ENCODE measurements at regions not wholly inside any gene's neighbourhood (a gene's known extent, or its start where the extent isn't known, plus 50 kb on each side); places are given as distances from the start of the nearest gene placed in this dataset.

DNA sequence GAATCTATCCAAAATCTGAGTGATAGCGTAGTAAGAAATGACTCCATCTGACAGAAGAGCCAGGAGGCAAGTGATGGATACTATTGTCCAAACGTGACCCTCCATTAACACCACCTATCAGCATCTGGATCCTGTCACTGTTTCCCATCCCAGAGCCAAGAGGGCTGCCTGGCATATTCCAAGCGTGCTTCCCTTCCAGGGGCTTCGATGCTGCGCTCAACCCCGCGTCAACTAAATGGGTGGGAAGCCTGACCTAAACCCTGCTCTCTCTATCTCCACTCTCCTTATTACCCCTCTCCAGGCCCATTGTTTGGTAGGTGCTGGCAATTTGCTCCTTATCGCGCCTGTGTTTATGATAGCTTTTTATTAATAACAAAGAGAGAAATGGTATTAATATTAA, 83.2 kb downstream of the NR2F2 start:
- H3K4me3 ChIP-seq (ENCODE audit: low read depth, low read length) = no peak overlapping the region
- no peak for DNase-seq (ENCODE audit: low read depth)

DNA sequence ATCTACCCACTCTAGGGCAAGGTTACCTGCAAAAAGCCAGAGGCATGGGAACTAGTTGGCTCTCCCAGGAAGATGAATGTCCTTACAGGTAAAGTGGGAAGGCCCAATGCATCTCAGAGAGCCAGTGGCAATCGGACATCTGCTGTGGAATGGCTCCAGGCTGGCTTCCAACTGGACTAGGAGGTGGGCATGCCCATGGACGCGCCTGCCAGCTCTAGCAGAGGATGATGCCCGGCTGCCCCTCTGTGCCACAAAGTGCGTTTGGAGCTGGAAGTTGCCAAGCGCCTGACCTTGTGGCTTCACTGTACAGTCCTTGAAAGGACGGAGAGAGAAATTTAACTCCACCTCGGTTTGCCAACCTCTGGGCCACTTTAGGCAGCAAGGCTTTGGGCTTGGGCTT, 84.4 kb downstream of the NR2F2 start:
- DNase-seq (ENCODE audit: low read depth) = no peak
- no peak overlapping the region for H3K4me3 ChIP-seq (ENCODE audit: low read depth, low read length)

DNA sequence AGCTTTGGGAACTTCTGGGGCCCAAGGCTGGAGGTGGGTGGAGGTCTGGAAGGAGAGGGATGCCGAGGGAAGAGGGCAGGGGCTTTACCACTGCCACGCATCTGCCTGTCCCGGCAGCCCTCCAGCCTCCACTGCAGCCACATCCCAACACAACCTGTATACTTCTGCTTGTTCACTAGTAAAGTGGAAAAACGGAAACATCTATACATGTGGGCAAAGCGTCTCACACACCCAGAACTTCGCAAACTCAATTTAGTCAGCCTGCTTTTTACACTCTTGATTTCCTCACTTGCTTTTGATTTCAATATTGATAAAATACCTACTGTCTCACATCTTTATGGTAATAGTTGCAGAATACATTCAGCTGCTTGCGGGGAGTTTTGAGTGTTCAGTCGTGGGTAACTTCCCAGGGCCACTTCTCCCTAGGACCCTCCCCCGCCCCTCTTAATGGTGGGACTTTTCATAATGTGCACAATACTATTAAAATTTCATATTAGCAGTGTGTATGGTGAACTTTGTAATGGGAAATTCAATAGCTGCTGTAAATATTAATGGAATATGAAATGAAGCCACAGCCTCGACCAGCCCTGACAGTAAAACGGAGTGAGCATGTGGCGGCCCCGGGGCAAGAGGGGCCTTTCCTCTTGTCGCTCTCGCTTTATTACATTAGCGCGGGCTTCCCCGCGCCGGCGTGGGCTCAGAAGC, 85.2 kb downstream of the NR2F2 start:
- H3K4me3 ChIP-seq (ENCODE audit: low read depth, low read length) = no peak overlapping the region
- no peak for DNase-seq (ENCODE audit: low read depth)

DNA sequence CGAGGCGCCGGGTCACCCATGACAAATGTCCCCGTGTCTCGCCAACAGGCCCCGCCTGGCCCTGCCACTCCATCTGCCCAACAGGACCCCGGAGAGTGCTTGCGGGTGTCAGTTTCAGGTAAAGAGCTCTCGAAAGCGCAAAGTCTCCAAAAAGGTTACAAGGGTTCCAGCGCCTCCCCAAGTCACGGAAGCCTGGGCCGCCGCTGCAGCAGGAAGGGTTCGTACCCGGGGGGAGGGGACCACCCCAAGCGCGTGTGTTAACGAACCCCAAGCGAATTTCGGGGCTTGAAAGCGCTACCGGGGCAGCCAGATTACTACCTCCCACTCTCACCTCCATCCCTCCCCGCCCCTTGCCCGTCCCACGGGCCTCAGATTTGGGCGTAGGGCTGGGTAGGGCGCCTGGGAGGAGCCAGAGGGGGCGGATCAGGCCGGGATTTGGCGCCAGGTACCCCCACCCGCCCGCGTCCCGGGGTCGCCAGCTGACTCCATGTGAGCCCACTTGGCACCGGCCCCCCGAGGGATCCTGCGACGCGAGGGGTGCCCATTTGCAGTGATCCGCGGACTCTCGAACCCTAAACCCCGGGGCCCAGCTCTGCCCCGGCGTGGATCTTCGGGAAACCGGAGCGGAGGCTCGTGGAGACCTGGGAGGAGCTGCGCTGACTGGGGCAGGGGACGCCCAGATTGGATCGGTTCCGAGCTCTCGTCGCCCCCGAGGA, 85.9 kb downstream of the NR2F2 start:
- peak overlapping the region; percentile 35 for H3K4me3 ChIP-seq (ENCODE audit: low read depth, low read length)
- no peak for DNase-seq (ENCODE audit: low read depth)

DNA sequence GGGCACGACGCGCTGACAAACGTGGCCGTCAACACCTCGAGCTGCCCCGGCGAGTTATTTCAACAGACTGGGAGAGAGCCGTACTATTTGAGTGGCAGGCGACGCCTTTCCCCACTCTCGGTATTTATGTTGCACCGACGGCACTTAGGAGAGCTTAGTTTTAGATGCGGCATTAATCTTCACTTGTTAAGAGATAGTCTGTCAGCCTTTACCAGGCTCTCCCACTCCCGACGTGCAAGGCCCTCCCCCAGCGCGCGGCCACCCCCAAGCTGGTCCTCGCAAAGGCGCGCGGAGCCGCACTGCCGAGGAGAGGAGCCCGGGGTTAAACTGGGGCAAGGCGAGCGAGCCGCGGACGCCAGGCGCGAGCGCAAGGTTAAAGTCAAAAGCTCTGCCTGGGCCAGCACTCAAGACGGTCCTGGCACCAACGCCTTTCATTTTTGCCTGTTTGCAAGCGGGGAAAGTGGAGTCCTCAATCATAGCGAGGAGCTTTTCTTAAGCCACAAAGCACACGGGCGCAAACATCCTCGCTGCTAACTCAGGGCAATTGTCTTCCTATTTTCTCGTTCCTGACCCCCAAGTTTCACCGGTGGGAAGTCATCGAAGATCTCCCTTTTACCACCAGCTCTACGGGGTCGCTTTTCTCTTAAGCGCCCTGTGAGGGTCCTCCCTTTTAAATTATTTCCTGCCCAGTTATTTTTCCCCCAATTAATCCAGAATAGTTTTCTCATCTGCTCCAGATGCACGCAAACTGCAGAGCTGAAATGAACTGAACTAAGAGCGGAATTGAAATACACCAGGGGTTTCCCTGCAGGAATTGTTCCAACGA, 86.6 kb downstream of the NR2F2 start:
- peak overlapping the region; percentile 35 for H3K4me3 ChIP-seq (ENCODE audit: low read depth, low read length)

DNA sequence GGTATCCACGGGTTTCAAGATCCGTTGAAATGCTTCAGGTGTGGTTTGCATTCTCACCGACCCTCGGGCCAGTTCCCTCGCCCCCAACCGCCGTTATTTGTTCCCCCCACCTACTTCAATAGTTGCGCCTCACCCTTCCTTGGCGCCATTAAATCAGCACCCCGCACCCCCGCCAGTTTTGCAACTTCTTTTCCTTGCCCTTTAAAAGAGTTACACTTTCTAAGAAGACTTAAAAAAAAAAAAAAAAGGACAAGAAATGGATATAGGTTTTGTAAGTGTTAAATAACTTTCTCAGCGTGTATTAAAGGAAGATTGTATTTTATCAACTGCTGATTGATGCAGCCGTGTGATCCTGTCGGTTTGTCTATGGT, 87.2 kb downstream of the NR2F2 start:
- DNase-seq (ENCODE audit: low read depth) = no peak
- H3K4me3 ChIP-seq (ENCODE audit: low read depth, low read length) = no peak overlapping the region

More for the DNA sequence above, 86.6 kb downstream of the NR2F2 start:
- no peak for DNase-seq (ENCODE audit: low read depth)

DNA sequence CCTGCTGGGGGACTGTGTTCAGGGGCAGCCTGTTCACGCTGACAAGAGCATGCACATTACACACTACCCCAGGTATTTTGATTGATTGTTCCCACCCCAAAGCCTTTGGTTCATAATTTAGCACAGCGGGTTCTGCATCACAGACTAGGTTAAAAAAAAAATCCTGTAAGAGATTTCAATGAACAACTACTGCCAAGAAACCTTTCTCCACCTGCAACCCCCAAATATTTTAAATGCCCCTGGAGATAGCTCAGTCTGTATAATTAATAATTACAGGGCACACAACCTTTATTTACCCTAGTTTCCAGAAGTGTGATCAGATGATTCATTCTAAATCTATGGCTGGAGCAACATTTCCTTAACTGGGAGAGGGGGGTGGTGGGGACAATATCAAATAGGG, 87.6 kb downstream of the NR2F2 start:
- DNase-seq (ENCODE audit: low read depth) = no peak
- H3K4me3 ChIP-seq (ENCODE audit: low read depth, low read length) = no peak overlapping the region

DNA sequence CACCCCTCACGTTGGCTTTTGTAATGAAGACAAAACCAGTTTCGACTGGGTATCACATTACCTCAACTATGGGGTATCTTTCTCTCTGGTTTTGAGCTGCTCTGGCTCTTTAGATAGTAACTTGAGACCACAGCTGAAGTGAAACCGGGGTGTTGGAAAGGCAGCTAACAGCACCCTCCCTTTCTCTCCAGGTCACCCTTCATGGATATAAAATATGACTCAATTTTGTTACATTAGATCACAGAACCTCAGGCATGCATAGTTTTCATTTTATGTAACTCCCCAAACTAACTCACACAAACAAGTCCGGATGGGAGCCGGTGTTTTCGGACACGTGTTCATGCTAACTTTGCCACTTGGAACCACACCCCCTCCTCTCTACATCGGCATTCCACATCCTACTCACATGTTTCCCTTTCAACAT, 90.7 kb downstream of the NR2F2 start:
- DNase-seq (ENCODE audit: low read depth) = no peak
- no peak overlapping the region for H3K4me3 ChIP-seq (ENCODE audit: low read depth, low read length)

DNA sequence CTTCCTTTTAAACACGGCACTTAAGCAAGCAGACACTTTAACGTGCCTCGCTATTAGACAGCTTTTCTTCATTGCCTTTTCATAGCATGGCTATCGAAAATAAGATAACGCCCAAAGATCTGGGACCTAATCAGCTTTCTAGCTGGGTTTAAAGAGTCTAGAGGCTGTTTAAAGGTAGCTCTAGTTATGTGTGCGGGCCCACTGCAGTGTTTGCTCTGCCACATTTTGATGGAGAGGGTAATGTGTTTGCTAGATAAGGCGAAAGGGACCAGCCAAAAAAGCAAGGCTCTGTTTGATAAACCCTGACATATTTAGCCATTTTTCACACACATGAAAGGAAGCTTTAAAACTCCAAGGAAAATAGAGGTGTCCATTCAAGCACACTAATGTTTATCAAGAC, 91.6 kb downstream of the NR2F2 start:
- no peak for DNase-seq (ENCODE audit: low read depth)
- no peak overlapping the region for H3K4me3 ChIP-seq (ENCODE audit: low read depth, low read length)

DNA sequence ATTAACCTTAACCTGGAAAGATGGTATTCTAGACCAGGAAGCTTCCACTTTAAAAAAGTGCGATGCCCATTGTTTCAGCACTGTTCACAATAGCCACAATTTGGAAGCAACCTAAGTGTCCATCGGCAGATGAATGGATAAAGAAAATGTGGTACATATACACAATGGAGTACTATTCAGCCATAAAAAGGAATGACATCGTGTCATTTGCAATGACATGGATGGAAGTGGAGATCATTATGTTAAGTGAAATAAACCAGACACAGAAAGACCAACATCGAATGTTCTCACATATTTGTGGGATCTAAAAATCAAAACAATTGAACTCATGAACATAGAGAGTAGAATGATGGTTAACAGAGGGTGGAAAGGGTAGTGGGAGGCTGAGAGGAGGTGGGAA, 94.2 kb downstream of the NR2F2 start:
- H3K4me3 ChIP-seq (ENCODE audit: low read depth, low read length) = no peak overlapping the region
- no peak for DNase-seq (ENCODE audit: low read depth)

DNA sequence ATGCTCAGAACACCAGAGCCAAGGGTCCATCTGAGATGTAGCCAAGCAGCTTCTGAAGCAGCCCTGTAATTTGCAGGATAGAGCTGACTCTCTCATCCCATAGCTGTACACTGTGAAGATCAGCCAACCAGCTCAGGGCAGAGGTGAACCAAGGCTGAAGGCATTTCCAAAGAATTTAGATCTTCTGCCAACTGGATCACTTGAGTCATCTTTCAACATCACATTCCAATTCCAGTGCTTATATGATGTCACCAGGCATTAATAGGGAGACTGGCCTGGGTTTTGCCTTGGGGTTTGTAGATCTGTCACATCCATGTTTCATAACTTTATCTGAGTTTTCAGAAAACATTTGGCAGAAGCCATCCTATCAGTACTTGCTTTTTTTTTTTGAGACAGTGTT, 98.2 kb downstream of the NR2F2 start:
- DNase-seq (ENCODE audit: low read depth) = peak; percentile 81
- H3K4me3 ChIP-seq (ENCODE audit: low read depth, low read length) = no peak overlapping the region

DNA sequence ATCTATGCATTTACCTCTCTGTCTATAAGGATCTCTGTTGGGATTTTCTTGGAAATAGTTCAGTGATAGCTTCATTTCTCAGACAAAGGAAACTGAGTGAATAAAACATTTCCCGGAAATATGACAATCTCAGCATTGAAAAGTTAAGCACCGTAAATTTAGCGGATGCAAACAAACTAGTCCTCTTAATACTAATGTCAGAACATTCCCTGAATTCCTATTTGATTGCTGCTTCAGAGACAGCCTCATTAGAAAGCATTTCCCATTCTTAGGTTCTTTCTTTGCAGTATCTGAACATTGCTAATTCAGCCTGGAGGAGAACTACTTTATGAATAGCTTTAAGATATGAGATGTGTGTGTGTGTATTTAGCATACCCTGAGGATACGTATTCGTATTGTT, 101.3 kb downstream of the NR2F2 start:
- no peak for DNase-seq (ENCODE audit: low read depth)
- H3K4me3 ChIP-seq (ENCODE audit: low read depth, low read length) = no peak overlapping the region

DNA sequence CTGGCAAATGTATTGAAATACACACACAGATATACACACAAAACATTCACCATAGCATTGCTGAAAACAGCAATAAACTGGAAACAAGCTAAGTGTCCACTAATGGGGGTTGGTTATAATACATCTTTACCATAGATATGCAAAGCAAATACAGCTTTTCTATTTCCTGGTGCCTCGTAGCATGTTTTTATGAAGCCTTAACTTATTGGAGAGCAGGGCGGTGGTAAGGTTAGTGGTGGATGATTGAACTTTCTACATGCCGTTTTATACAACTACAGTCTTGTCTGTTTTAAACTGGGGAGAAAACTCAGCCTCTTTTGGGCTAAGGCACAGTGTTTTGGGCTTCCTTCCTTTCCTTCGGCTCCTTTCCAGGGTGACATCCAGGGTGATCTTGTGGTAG, 104.5 kb downstream of the NR2F2 start:
- no peak overlapping the region for H3K4me3 ChIP-seq (ENCODE audit: low read depth, low read length)
- no peak for DNase-seq (ENCODE audit: low read depth)

DNA sequence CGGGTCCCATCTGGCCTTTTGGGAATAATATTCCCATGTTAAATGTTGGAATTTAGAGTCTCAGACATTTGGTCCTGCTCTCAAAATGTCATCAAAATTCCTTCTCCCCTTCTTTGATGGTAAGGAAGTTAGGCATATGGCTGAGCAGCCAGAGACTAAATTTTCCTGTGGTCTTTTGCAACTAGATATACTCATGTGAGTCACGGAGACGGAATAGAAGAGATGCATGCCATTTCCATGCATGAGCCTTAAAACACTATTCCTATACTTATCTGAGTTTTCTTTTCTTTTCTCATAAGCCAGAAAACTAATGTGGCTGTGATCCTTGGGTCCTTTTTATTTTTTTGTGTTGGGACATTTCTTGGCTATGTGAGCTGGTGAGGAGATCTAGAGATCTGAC, 105.3 kb downstream of the NR2F2 start:
- no peak for DNase-seq (ENCODE audit: low read depth)
- no peak overlapping the region for H3K4me3 ChIP-seq (ENCODE audit: low read depth, low read length)

DNA sequence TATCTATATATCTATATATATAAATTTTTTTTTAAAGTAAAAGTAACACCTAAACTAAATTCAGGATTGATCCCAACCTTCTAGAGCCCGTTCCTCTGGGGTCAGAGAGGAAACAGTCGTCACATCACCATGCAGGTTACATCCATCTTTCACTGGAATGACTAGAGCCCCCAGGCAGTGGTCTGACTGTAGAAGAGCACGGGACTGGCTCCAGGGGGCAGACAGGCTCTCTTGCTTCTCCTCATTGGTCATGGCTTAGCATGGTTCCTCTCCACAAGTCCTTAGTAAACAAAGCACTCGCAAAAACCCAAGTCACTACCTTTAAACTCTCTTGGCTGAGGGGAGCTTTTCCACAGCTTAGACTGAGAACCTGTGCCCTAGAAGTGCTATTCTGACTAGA, 110.5 kb downstream of the NR2F2 start:
- no peak overlapping the region for H3K4me3 ChIP-seq (ENCODE audit: low read depth, low read length)
- DNase-seq (ENCODE audit: low read depth) = no peak

DNA sequence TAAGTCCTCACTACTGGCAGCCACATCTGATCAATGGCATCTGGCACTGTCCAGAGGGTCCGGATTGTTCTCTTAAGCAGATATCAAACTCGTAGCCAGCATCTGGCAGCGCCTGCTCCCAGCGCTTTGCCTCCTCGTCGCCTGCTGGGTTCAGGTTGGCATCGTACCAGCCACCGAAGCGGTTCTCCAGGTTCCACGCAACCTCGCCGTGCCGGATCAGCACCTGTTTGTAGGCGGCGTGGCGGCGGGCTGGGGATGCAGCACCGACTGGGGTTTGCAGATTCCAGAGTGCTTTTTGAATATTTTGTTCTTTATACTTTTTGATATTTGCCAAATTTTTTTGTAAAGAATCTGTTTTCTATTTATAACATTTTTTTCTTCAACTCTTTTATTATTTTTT, 111.6 kb downstream of the NR2F2 start:
- H3K4me3 ChIP-seq (ENCODE audit: low read depth, low read length) = no peak overlapping the region

DNA sequence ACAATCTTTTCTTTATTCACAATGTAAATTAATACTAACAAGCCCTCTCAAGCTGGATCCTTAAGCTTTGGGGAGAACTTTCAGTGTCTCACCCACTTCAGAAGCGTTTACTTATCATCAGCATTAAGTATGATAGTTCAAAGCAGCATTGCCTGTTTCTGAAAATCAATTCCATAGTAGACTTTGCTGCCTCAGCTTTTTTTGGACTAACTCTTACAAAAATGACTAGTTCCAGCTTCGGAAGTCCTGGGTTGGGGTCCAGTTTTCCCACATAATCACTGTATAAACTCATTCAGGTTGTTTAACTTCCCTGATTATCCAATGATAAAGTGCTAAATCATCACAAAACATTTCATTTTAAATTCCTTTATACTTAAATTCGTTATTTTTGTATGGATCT, 114.4 kb downstream of the NR2F2 start:
- no peak overlapping the region for H3K4me3 ChIP-seq (ENCODE audit: low read depth, low read length)
- DNase-seq (ENCODE audit: low read depth) = no peak

More for the DNA sequence above, 111.6 kb downstream of the NR2F2 start:
- no peak for DNase-seq (ENCODE audit: low read depth)

DNA sequence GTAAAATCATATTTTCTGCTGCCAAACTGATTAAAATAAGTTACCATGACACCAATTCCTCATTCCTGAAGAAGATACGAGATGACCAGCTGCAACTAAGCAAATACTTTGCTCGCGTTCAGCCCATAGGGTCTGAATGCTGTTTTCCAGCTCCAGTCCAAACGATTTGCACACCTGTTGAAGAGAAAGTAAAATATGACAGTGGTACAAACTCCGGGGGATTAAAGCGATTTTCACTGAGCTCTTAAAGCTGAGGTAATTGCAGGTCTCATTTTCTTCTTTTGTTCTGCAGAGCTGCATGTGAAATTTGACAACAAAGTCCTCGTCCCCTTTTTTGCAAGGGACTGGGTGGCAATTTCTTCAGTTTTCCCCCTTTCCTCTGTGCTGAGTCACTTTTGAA, 118.4 kb downstream of the NR2F2 start:
- no peak for DNase-seq (ENCODE audit: low read depth)

DNA sequence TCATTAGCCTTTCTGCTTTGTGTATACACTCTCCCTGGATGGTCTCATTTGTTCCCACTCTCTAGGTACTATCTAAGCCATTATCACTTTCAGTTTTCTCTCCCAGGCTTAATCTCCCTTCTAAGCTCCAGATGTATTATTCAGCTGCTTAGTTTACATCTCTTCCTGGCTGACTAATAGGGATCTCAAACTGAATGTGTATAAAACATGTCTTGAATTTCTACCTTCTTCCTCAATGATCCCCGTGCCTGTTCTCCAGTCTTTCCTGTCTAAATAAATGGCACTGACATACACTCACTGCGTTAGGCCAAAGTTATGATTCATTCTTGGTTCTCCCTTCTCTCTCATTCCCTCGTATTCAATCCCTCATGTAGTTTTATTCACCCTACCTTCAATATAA, 127.3 kb downstream of the NR2F2 start:
- DNase-seq (ENCODE audit: low read depth) = no peak
- H3K4me3 ChIP-seq (ENCODE audit: low read depth, low read length) = no peak overlapping the region

More for the DNA sequence above, 118.4 kb downstream of the NR2F2 start:
- no peak overlapping the region for H3K4me3 ChIP-seq (ENCODE audit: low read depth, low read length)

DNA sequence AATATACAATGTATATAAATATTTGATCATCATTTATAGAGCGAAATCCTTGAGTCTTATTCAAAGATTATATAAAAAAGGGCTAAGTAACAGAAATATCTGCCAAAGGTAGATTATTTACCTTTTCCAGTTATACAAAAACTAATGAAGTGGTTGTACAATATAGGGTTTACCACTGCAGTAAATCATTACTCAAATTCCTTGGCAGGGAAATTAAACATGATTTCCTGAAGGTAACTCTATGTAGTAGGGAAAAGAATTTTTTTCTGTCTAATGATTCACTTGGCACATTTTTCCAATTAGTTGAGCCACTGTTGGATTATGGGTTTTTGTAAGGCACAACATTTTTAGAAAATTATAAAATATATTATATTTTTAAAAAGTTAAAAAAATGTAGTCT, 129.6 kb downstream of the NR2F2 start:
- H3K4me3 ChIP-seq (ENCODE audit: low read depth, low read length) = no peak overlapping the region
- no peak for DNase-seq (ENCODE audit: low read depth)

All from skeletal muscle cell (primary cell).